HG03025 (cell line): ENCODE measurements at regions not wholly inside any gene's neighbourhood (a gene's known extent, or its start where the extent isn't known, plus 50 kb on each side); places are given as distances from the start of the nearest gene placed in this dataset.

Source experiments
- ATAC-seq: cut with Tn5 transposase; IDR thresholded peaks from one replicate; pipeline ENCODE4 v1.9.1; 2021; ENCODE audit warnings: mild to moderate bottlenecking, moderate library complexity; ENCODE audit not compliant: unreplicated experiment, low FRiP score

- no peak for ATAC-seq
These were observed 320.7 kb downstream of the CYP26B1 start for GRCh38 chr2:71826826-71827523.

- no peak for ATAC-seq
These were observed 321.4 kb downstream of the CYP26B1 start for GRCh38 chr2:71826299-71826698.

- no peak for ATAC-seq
These were observed 323.2 kb downstream of the CYP26B1 start for GRCh38 chr2:71824436-71824835.

- no peak for ATAC-seq
These were observed 324.1 kb downstream of the CYP26B1 start for GRCh38 chr2:71823526-71823925.

GRCh38 chr2:71822463-71822862, 325.2 kb downstream of the CYP26B1 start:
- ATAC-seq, result no peak

- no peak for ATAC-seq
These were observed 325.8 kb downstream of the CYP26B1 start for GRCh38 chr2:71821856-71822255.

GRCh38 chr2:71816815-71817214, 330.8 kb downstream of the CYP26B1 start:
- no peak for ATAC-seq

- ATAC-seq, result no peak
These were observed 331.8 kb downstream of the CYP26B1 start for GRCh38 chr2:71815701-71816474.

- no peak for ATAC-seq
These were observed 332.8 kb downstream of the CYP26B1 start for GRCh38 chr2:71814885-71815284.

- ATAC-seq, result no peak
These were observed 333.7 kb downstream of the CYP26B1 start for GRCh38 chr2:71813807-71814470.

GRCh38 chr2:71813315-71813714, 334.3 kb downstream of the CYP26B1 start:
- ATAC-seq, result no peak

- no peak for ATAC-seq
These were observed 334.9 kb downstream of the CYP26B1 start for GRCh38 chr2:71812736-71813135.

GRCh38 chr2:71811726-71812125, 335.9 kb downstream of the CYP26B1 start:
- no peak for ATAC-seq

GRCh38 chr2:71811157-71811556, 336.5 kb downstream of the CYP26B1 start:
- no peak for ATAC-seq

- ATAC-seq, result no peak
These were observed 339.8 kb downstream of the CYP26B1 start for GRCh38 chr2:71807581-71808451.

GRCh38 chr2:71806432-71806831, 341.2 kb downstream of the CYP26B1 start:
- no peak for ATAC-seq

- no peak for ATAC-seq
These were observed 343.3 kb downstream of the CYP26B1 start for GRCh38 chr2:71804281-71804751.

GRCh38 chr2:71803398-71803797, 344.3 kb downstream of the CYP26B1 start:
- no peak for ATAC-seq

GRCh38 chr2:71802556-71802955, 345.1 kb downstream of the CYP26B1 start:
- no peak for ATAC-seq

- no peak for ATAC-seq
These were observed 345.7 kb downstream of the CYP26B1 start for GRCh38 chr2:71801969-71802368.
